ENCODE measurements at regions not wholly inside any gene's neighbourhood (a gene's known extent, or its start where the extent isn't known, plus 50 kb on each side); places are given as distances from the start of the nearest gene placed in this dataset.
"Not testable (repeated sequence)": the region's sequence is repeated elsewhere in the genome, so short reads cannot be mapped to it uniquely, and the experiment has no call there.

DNA sequence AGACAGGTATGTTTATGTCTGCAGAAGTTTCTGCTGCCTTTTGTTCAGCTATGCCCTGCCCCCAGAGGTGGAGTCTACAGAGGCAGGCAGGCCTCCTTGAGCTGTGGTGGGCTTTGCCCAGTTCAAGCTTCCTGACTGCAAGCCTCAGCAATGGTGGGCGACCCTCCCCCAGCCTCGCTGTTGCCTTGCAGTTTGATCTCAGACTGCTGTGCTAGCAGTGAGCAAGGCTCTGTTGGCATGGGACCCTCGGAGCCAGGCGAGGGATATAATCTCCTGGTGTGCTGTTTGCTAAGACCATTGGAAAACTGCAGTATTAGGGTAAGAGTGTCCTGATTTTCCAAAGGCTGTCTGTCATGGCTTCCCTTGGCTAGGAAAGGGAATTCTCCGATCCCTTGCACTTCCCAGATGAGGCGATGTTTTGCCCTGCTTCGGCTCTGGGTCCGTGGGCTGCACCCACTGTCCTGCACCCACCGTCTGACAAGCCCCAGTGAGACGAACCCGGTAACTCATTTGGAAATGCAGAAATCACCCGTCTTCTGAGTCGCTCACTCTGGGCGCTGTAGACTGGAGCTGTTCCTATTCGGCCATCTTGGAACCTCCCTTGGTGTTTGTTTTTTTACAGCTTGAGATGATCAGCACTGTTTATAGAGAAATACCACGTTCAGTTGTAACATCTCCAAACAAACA is 2705.5 kb upstream of the PCDH20 start:
- H3K4me1 Mint-ChIP-seq (ENCODE audit: low read depth), result not testable (repeated sequence)

GRCh38 chr13:64099994-64100393 is 2684.3 kb upstream of the PCDH20 start:
- no peaks in the 10 kb centered on the region for H3K4me1 Mint-ChIP-seq (ENCODE audit: low read depth)
- H3K4me3 Mint-ChIP-seq, result no peak overlapping the region
- H3K27ac Mint-ChIP-seq, result no peak overlapping the region
- H3K27me3 Mint-ChIP-seq, result no peaks in the 10 kb centered on the region
- H3K9me3 Mint-ChIP-seq (ENCODE audit: low read depth), result peaks cover 14% of the 10 kb centered on the region
- no peaks in the 10 kb centered on the region for H3K36me3 Mint-ChIP-seq

More for the DNA sequence above, 2705.5 kb upstream of the PCDH20 start:
- H3K36me3 Mint-ChIP-seq, H3K27me3 Mint-ChIP-seq, H3K4me3 Mint-ChIP-seq, H3K27ac Mint-ChIP-seq: not testable (repeated sequence)
- peaks cover 15% of the 10 kb centered on the region for H3K9me3 Mint-ChIP-seq (ENCODE audit: low read depth)

DNA sequence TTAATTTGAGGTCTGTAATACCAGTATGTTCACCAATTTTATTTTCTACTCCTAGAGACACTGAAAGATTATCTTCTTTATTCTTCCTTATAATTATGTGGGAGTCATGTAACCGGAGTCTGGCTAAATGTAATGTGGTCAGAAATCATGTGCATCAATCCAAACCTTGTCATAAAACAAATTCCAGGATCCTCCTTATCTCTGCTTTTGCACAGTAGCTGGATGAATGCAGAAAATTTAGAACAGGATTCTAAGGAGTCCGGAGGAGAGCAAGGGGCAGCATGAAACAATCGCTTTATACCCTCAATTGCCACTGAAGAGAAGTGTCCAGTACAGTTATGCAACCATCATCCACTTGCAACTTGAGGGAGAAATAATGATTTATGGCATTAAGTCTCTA is 2674.7 kb upstream of the PCDH20 start:
- Mint-ChIP-seq H3K9me3 (ENCODE audit: low read depth) (peaks cover 10% of the 10 kb centered on the region), H3K27ac (no peak overlapping the region), H3K36me3 (no peaks in the 10 kb centered on the region), H3K27me3 (no peaks in the 10 kb centered on the region), H3K4me3 (no peak overlapping the region), H3K4me1 (ENCODE audit: low read depth) (no peaks in the 10 kb centered on the region)

GRCh38 chr13:64088491-64088890 is 2672.8 kb upstream of the PCDH20 start:
- Mint-ChIP-seq H3K4me3 (no peak overlapping the region), H3K27me3 (no peaks in the 10 kb centered on the region), H3K27ac (no peak overlapping the region), H3K9me3 (ENCODE audit: low read depth) (peaks cover 7% of the 10 kb centered on the region), H3K4me1 (ENCODE audit: low read depth) (no peaks in the 10 kb centered on the region), H3K36me3 (no peaks in the 10 kb centered on the region)

DNA sequence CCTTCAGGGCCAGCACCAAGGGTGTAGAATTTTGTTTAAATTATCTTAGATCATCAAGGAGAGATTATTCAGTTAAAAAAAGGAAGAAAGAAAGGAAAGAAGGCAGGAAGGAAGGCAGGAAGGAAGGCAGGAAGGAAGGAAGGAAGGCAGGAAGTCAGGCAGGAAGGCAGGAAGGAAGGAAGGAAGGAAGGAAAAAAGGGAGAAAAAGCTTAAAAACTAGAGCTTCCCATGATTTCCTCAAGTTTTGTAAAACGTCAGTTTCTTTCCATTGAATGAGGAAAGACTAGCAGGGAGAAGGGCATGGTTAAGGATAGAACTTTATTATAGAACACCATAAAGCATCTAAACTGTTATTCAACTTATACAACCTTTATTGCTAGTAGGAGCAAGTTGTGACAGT is 2672.0 kb upstream of the PCDH20 start:
- Mint-ChIP-seq H3K36me3 (no peaks in the 10 kb centered on the region), H3K4me1 (ENCODE audit: low read depth) (no peaks in the 10 kb centered on the region), H3K4me3 (no peak overlapping the region), H3K27ac (no peak overlapping the region), H3K27me3 (no peaks in the 10 kb centered on the region), H3K9me3 (ENCODE audit: low read depth) (peaks cover 13% of the 10 kb centered on the region)

DNA sequence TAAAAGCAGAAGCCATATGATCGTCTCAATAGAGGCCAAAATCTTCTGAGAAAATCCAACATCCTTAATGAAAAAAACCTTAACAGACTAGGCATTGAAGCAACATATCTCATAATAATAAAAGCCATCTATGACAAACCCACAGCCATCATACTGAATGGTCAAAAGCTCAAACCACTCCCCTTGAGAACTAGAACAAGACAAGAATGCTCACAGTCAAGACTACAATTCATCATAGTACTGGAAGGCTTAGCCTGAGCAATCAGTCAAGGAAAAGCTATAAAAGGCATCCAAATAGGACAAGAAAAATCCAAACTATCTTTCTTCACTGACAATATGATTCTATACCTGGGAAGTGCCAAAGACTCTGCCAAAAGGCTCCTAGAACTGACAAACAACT is 2668.2 kb upstream of the PCDH20 start:
- H3K9me3 Mint-ChIP-seq (ENCODE audit: low read depth), result peaks cover 17% of the 10 kb centered on the region
- no peaks in the 10 kb centered on the region for H3K36me3 Mint-ChIP-seq
- H3K27ac Mint-ChIP-seq, result no peak overlapping the region
- H3K4me1 Mint-ChIP-seq (ENCODE audit: low read depth), result no peaks in the 10 kb centered on the region
- no peak overlapping the region for H3K4me3 Mint-ChIP-seq
- H3K27me3 Mint-ChIP-seq, result no peaks in the 10 kb centered on the region

GRCh38 chr13:64083396-64083795 is 2667.7 kb upstream of the PCDH20 start:
- Mint-ChIP-seq H3K27me3 (no peaks in the 10 kb centered on the region), H3K4me1 (ENCODE audit: low read depth) (no peaks in the 10 kb centered on the region), H3K4me3 (no peak overlapping the region), H3K27ac (no peak overlapping the region), H3K36me3 (no peaks in the 10 kb centered on the region), H3K9me3 (ENCODE audit: low read depth) (peaks cover 17% of the 10 kb centered on the region)

DNA sequence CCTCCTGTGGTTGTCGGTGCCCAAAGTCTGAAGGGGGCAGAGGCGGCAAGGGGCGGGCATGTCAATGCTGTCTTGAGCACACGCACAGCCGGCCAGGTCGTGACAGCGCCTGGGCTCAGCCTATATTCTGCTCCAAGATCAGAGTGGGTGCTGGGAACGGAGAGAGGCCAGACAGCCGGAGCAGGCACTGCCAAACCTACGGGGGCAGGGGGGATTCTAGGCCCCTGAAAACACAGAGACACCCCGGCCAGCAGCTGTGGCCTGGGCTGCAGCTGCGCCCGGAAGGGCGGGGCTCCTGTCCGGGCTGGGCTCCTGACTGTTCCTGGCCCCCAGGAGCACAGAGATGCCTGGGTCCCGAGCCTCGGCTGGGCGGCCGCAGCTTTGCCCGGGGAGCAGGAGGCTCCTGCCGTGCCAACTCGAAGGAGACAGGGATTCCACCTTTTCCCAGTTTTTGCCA is 2662.9 kb upstream of the PCDH20 start:
- Mint-ChIP-seq H3K9me3 (ENCODE audit: low read depth) (peaks cover 11% of the 10 kb centered on the region), H3K4me3 (no peak overlapping the region), H3K4me1 (ENCODE audit: low read depth) (no peaks in the 10 kb centered on the region), H3K36me3 (no peaks in the 10 kb centered on the region), H3K27me3 (no peaks in the 10 kb centered on the region), H3K27ac (no peak overlapping the region)

- Mint-ChIP-seq H3K27ac (no peak overlapping the region), H3K4me1 (ENCODE audit: low read depth) (no peaks in the 10 kb centered on the region), H3K27me3 (no peaks in the 10 kb centered on the region), H3K4me3 (no peak overlapping the region), H3K9me3 (ENCODE audit: low read depth) (peaks cover 6% of the 10 kb centered on the region), H3K36me3 (no peaks in the 10 kb centered on the region)
These were observed 2662.4 kb upstream of the PCDH20 start for GRCh38 chr13:64078025-64078424.

DNA sequence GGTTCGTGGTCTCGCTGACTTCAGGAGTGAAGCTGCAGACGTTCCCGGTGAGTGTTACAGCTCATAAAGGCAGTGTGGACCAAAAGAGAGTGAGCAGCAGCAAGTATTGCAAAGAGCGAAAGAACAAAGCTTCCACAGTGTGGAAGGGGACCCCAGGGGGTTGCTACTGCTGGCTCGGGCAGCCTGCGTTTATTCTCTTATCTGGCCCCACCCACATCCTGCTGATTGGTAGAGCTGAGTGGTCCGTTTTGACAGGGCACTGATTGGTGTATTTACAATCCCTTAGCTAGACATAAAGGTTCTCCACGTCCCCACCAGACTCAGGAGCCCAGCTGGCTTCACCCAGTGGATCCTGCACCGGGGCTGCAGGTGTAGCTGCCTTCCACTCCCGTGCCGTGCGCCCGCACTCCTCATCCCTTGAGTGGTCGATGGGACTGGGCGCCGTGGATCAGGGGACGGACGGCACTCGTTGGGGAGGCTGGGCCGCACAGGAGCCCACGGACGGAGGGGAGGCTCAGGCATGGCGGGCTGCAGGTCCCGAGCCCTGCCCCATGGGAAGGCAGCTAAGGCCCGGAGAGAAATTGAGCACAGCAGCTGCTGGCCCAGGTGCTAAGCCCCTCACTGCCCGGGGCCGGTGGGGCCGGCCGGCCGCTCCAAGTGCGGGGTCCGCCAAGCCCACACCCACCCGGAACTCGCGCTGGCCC is 2661.6 kb upstream of the PCDH20 start:
- H3K4me3 Mint-ChIP-seq; H3K4me1 Mint-ChIP-seq (ENCODE audit: low read depth); H3K36me3 Mint-ChIP-seq; H3K27ac Mint-ChIP-seq; H3K27me3 Mint-ChIP-seq; H3K9me3 Mint-ChIP-seq (ENCODE audit: low read depth): not testable (repeated sequence)

DNA sequence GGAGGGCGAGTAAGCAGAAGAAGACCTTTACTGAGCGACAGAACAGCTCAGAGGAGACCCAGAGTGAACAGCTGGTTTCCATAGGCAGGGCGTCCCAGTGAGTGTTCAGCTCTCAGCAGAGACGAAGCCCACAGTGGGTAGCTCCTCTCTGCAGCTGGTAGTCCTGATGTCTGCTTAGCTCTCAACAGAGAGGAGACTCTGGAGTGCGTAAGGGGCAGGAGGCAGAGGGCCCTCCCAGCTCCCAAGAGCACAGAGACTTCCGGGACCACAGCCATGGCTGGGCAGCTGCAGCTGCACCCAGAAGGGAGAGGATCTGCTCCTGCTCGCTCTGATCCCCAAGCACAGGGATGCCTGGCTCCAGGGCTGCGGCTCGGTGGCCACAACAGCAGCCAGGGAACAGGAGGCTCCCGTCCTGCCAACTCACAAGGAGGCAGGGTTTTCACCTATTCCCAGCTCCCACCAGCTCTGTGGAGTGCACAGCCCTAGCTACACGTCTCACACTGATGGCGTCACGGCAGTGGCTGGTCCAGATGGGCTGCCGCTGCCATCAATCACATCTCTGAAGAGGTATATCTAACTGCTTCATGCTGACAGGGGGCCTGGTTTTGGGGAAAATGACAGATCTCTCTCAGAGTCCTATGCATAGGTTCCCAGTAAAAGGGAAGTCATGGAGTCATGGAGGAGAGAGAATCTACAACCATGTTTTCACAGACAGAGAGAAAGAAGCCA is 2660.1 kb upstream of the PCDH20 start:
- H3K27me3 Mint-ChIP-seq, result no peaks in the 10 kb centered on the region
- H3K4me3 Mint-ChIP-seq, result no peak overlapping the region
- no peak overlapping the region for H3K27ac Mint-ChIP-seq
- no peaks in the 10 kb centered on the region for H3K4me1 Mint-ChIP-seq (ENCODE audit: low read depth)
- peaks cover 10% of the 10 kb centered on the region for H3K9me3 Mint-ChIP-seq (ENCODE audit: low read depth)
- H3K36me3 Mint-ChIP-seq, result no peaks in the 10 kb centered on the region

GRCh38 chr13:64074971-64075474 is 2659.4 kb upstream of the PCDH20 start:
- H3K27me3 Mint-ChIP-seq, result no peaks in the 10 kb centered on the region
- no peak overlapping the region for H3K27ac Mint-ChIP-seq
- H3K36me3 Mint-ChIP-seq, result no peaks in the 10 kb centered on the region
- no peak overlapping the region for H3K4me3 Mint-ChIP-seq
- H3K4me1 Mint-ChIP-seq (ENCODE audit: low read depth), result no peaks in the 10 kb centered on the region
- H3K9me3 Mint-ChIP-seq (ENCODE audit: low read depth), result peaks cover 10% of the 10 kb centered on the region

- Mint-ChIP-seq H3K27ac (no peak overlapping the region), H3K36me3 (no peaks in the 10 kb centered on the region), H3K9me3 (ENCODE audit: low read depth) (peaks cover 17% of the 10 kb centered on the region), H3K4me3 (no peak overlapping the region), H3K27me3 (no peaks in the 10 kb centered on the region), H3K4me1 (ENCODE audit: low read depth) (no peaks in the 10 kb centered on the region)
These were observed 2657.6 kb upstream of the PCDH20 start for GRCh38 chr13:64073203-64073602.

- no peaks in the 10 kb centered on the region for H3K36me3 Mint-ChIP-seq
- no peaks in the 10 kb centered on the region for H3K27me3 Mint-ChIP-seq
- peaks cover 17% of the 10 kb centered on the region for H3K9me3 Mint-ChIP-seq (ENCODE audit: low read depth)
- no peak overlapping the region for H3K27ac Mint-ChIP-seq
- H3K4me1 Mint-ChIP-seq (ENCODE audit: low read depth), result no peaks in the 10 kb centered on the region
- H3K4me3 Mint-ChIP-seq, result no peak overlapping the region
These were observed 2655.7 kb upstream of the PCDH20 start for GRCh38 chr13:64071352-64071751.

DNA sequence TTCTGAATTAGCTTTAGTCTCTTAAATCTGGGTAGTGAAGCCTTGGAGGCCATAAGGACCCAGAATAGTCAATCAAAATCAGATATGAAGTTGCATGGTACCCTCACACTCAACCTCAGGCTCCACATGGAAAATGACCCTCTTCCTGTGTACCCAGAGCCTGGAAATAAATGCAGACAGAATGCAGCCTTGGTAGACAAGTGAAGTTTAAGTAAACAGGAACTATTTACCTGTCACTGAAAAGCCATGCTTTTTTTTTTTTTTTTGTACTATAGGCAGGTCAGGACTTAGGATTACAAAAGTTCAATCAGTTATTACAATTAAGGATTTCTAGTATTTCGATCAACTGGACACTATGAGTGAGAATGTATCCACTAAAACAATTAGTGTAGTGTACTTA is 2654.2 kb upstream of the PCDH20 start:
- Mint-ChIP-seq H3K4me3 (no peak overlapping the region), H3K4me1 (ENCODE audit: low read depth) (no peaks in the 10 kb centered on the region), H3K36me3 (no peaks in the 10 kb centered on the region), H3K27me3 (no peaks in the 10 kb centered on the region), H3K9me3 (ENCODE audit: low read depth) (peaks cover 17% of the 10 kb centered on the region), H3K27ac (no peak overlapping the region)
